HG02678 (cell line): ENCODE measurements at regions not wholly inside any gene's neighbourhood (a gene's known extent, or its start where the extent isn't known, plus 50 kb on each side); places are given as distances from the start of the nearest gene placed in this dataset.

Experiments used
- ATAC-seq: cut with Tn5 transposase; IDR thresholded peaks from one replicate; pipeline ENCODE4 v1.9.1; 2021; ENCODE audit warnings: mild to moderate bottlenecking, moderate library complexity; ENCODE audit not compliant: unreplicated experiment

- ATAC-seq, result no peak
Measured at GRCh38 chr13:53200498-53201453, 172.2 kb downstream of the OLFM4 start.

GRCh38 chr13:53201454-53202225, 173.0 kb downstream of the OLFM4 start:
- no peak for ATAC-seq

GRCh38 chr13:53204598-53204997, 176.0 kb downstream of the OLFM4 start:
- ATAC-seq, result no peak

GRCh38 chr13:53206455-53206854, 177.8 kb downstream of the OLFM4 start:
- no peak for ATAC-seq

- ATAC-seq, result no peak
Measured at GRCh38 chr13:53207556-53207955, 178.9 kb downstream of the OLFM4 start.

GRCh38 chr13:53214433-53214832, 185.8 kb downstream of the OLFM4 start:
- ATAC-seq, result no peak

GRCh38 chr13:53215563-53215962, 186.9 kb downstream of the OLFM4 start:
- no peak for ATAC-seq

- no peak for ATAC-seq
Measured at GRCh38 chr13:53216773-53217172, 188.2 kb downstream of the OLFM4 start.

- no peak for ATAC-seq
Measured at GRCh38 chr13:53217194-53217593, 188.6 kb downstream of the OLFM4 start.

- no peak for ATAC-seq
Measured at GRCh38 chr13:53220038-53220437, 191.4 kb downstream of the OLFM4 start.

- ATAC-seq, result no peak
Measured at GRCh38 chr13:53237696-53238095, 209.1 kb downstream of the OLFM4 start.

GRCh38 chr13:53238261-53238660, 209.6 kb downstream of the OLFM4 start:
- ATAC-seq, result no peak

GRCh38 chr13:53240401-53241025, 211.9 kb downstream of the OLFM4 start:
- no peak for ATAC-seq

- no peak for ATAC-seq
Measured at GRCh38 chr13:53241891-53242348, 213.3 kb downstream of the OLFM4 start.

- no peak for ATAC-seq
Measured at GRCh38 chr13:53249236-53249635, 220.6 kb downstream of the OLFM4 start.

GRCh38 chr13:53250272-53250875, 221.8 kb downstream of the OLFM4 start:
- ATAC-seq, result peak; percentile 87

- no peak for ATAC-seq
Measured at GRCh38 chr13:53250977-53251376, 222.4 kb downstream of the OLFM4 start.

- no peak for ATAC-seq
Measured at GRCh38 chr13:53254500-53254899, 225.9 kb downstream of the OLFM4 start.

GRCh38 chr13:53255795-53256194, 227.2 kb downstream of the OLFM4 start:
- no peak for ATAC-seq

- no peak for ATAC-seq
Measured at GRCh38 chr13:53260594-53260993, 232.0 kb downstream of the OLFM4 start.
